Activated T-helper 1 cell treated with anti-CD3 and anti-CD28 coated beads, Interleukin-12 subunit alpha, Interleukin-12 subunit beta, Interleukin-2, Interleukin-4 antibody, amounts not matched to agents 30 ng/mL and 10 ng/mL and 1 ng/mL, durations not matched to agents 14 hours and 24 hours and 36 hours (primary cell): ENCODE measurements at regions not wholly inside any gene's neighbourhood (a gene's known extent, or its start where the extent isn't known, plus 50 kb on each side); places are given as distances from the start of the nearest gene placed in this dataset.
"Not testable (repeated sequence)": the region's sequence is repeated elsewhere in the genome, so short reads cannot be mapped to it uniquely, and the experiment has no call there.

Experiments used
- DNase-seq: peaks from one replicate; pipeline ENCODE4 v3.0.0; 2021; ENCODE audit warnings: low spot score
- H3K27ac Mint-ChIP-seq: one replicate; pipeline ENCODE4 v1.8.0; 2021; ENCODE audit warnings: mild to moderate bottlenecking, mixed read lengths
- H3K27me3 Mint-ChIP-seq: one replicate; pipeline ENCODE4 v1.8.0; 2022; ENCODE audit warnings: mild to moderate bottlenecking, moderate library complexity, mixed read lengths; ENCODE audit not compliant: insufficient read depth
- H3K36me3 Mint-ChIP-seq: one replicate; pipeline ENCODE4 v1.8.0; 2021; ENCODE audit warnings: low read depth, mixed read lengths
- H3K4me1 Mint-ChIP-seq: one replicate; pipeline ENCODE4 v1.8.0; 2021; ENCODE audit warnings: low read depth, mixed read lengths
- H3K4me3 Mint-ChIP-seq: one replicate; pipeline ENCODE4 v1.8.0; 2021; ENCODE audit warnings: mild to moderate bottlenecking, moderate library complexity, mixed read lengths
- H3K9me3 Mint-ChIP-seq: one replicate; pipeline ENCODE4 v1.8.0; 2021; ENCODE audit warnings: mixed read lengths
- intact Hi-C: fragments of 100-400 bp; cut with micrococcal nuclease; formaldehyde crosslinking; loops from one replicate; pipeline ENCODE4 v1.15.1; 2024

- H3K36me3 Mint-ChIP-seq = no peaks in the 10 kb centered on the region
- intact Hi-C loops = no loop called here
- H3K27me3 Mint-ChIP-seq = no peaks in the 10 kb centered on the region
- DNase-seq = no peak
- H3K9me3 Mint-ChIP-seq = peaks cover 10% of the 10 kb centered on the region
- H3K4me3 Mint-ChIP-seq = no peak overlapping the region
- H3K4me1 Mint-ChIP-seq = no peaks in the 10 kb centered on the region
- H3K27ac Mint-ChIP-seq = no peak overlapping the region
These were observed 2210.5 kb downstream of the PCDH7 start for GRCh38 chr4:32930700-32931099.

GRCh38 chr4:32931475-32931874 lies 2211.3 kb downstream of the PCDH7 start:
- no peaks in the 10 kb centered on the region for H3K36me3 Mint-ChIP-seq
- peaks cover 10% of the 10 kb centered on the region for H3K9me3 Mint-ChIP-seq
- no peaks in the 10 kb centered on the region for H3K4me1 Mint-ChIP-seq
- DNase-seq = no peak
- intact Hi-C loops = no loop called here
- H3K4me3 Mint-ChIP-seq = no peak overlapping the region
- H3K27ac Mint-ChIP-seq = no peak overlapping the region
- no peaks in the 10 kb centered on the region for H3K27me3 Mint-ChIP-seq

- peaks cover 10% of the 10 kb centered on the region for H3K9me3 Mint-ChIP-seq
- no peaks in the 10 kb centered on the region for H3K4me1 Mint-ChIP-seq
- intact Hi-C loops = no loop called here
- no peak overlapping the region for H3K4me3 Mint-ChIP-seq
- no peak overlapping the region for H3K27ac Mint-ChIP-seq
- no peaks in the 10 kb centered on the region for H3K36me3 Mint-ChIP-seq
- no peaks in the 10 kb centered on the region for H3K27me3 Mint-ChIP-seq
- no peak for DNase-seq
These were observed 2212.0 kb downstream of the PCDH7 start for GRCh38 chr4:32932156-32932555.

- peaks cover 12% of the 10 kb centered on the region for H3K9me3 Mint-ChIP-seq
- H3K4me3 Mint-ChIP-seq, DNase-seq, H3K27me3 Mint-ChIP-seq, H3K4me1 Mint-ChIP-seq, H3K27ac Mint-ChIP-seq, H3K36me3 Mint-ChIP-seq, intact Hi-C loops: not testable (repeated sequence)
These were observed 2219.1 kb downstream of the PCDH7 start for GRCh38 chr4:32939222-32939621.

GRCh38 chr4:32950866-32951265 lies 2230.7 kb downstream of the PCDH7 start:
- peaks cover 27% of the 10 kb centered on the region for H3K9me3 Mint-ChIP-seq
- intact Hi-C loops = no loop called here
- no peak for DNase-seq
- H3K27ac Mint-ChIP-seq = no peak overlapping the region
- H3K4me1 Mint-ChIP-seq = no peaks in the 10 kb centered on the region
- H3K27me3 Mint-ChIP-seq = no peaks in the 10 kb centered on the region
- H3K4me3 Mint-ChIP-seq = no peak overlapping the region
- no peaks in the 10 kb centered on the region for H3K36me3 Mint-ChIP-seq

- Mint-ChIP-seq H3K9me3 (no peaks in the 10 kb centered on the region), H3K4me3 (no peak overlapping the region), H3K27ac (no peak overlapping the region), H3K4me1 (no peaks in the 10 kb centered on the region), H3K27me3 (no peaks in the 10 kb centered on the region), H3K36me3 (no peaks in the 10 kb centered on the region)
- intact Hi-C loops = no loop called here
- no peak for DNase-seq
These were observed 2238.4 kb downstream of the PCDH7 start for GRCh38 chr4:32958586-32958985.

- Mint-ChIP-seq H3K27ac (no peak overlapping the region), H3K36me3 (no peaks in the 10 kb centered on the region), H3K4me3 (no peak overlapping the region), H3K27me3 (no peaks in the 10 kb centered on the region), H3K4me1 (no peaks in the 10 kb centered on the region), H3K9me3 (peaks cover under 1% of the 10 kb centered on the region)
- intact Hi-C loops = no loop called here
- no peak for DNase-seq
These were observed 2241.9 kb downstream of the PCDH7 start for GRCh38 chr4:32962100-32962499.

GRCh38 chr4:32985256-32985655 lies 2265.1 kb downstream of the PCDH7 start:
- intact Hi-C loops = no loop called here
- Mint-ChIP-seq H3K36me3 (no peaks in the 10 kb centered on the region), H3K9me3 (peaks cover 20% of the 10 kb centered on the region), H3K27me3 (no peaks in the 10 kb centered on the region), H3K4me3 (no peak overlapping the region), H3K4me1 (no peaks in the 10 kb centered on the region), H3K27ac (no peak overlapping the region)
- DNase-seq = no peak

- DNase-seq = no peak
- Mint-ChIP-seq H3K4me3 (no peak overlapping the region), H3K9me3 (peaks cover 14% of the 10 kb centered on the region), H3K4me1 (no peaks in the 10 kb centered on the region), H3K27me3 (no peaks in the 10 kb centered on the region), H3K36me3 (no peaks in the 10 kb centered on the region), H3K27ac (no peak overlapping the region)
- intact Hi-C loops = no loop called here
These were observed 2266.1 kb downstream of the PCDH7 start for GRCh38 chr4:32986236-32986635.

- no peak for DNase-seq
- no peaks in the 10 kb centered on the region for H3K4me1 Mint-ChIP-seq
- H3K27ac Mint-ChIP-seq = no peak overlapping the region
- no peaks in the 10 kb centered on the region for H3K27me3 Mint-ChIP-seq
- no peaks in the 10 kb centered on the region for H3K36me3 Mint-ChIP-seq
- intact Hi-C loops = no loop called here
- H3K4me3 Mint-ChIP-seq = no peak overlapping the region
- peaks cover 8% of the 10 kb centered on the region for H3K9me3 Mint-ChIP-seq
These were observed 2266.9 kb downstream of the PCDH7 start for GRCh38 chr4:32987111-32987510.

- Mint-ChIP-seq H3K4me1 (no peaks in the 10 kb centered on the region), H3K36me3 (no peaks in the 10 kb centered on the region)
These were observed 2268.1 kb downstream of the PCDH7 start for GRCh38 chr4:32988165-32988811.

GRCh38 chr4:32991663-32992062 lies 2271.5 kb downstream of the PCDH7 start:
- intact Hi-C loops = no loop called here
- H3K4me1 Mint-ChIP-seq = no peaks in the 10 kb centered on the region
- H3K9me3 Mint-ChIP-seq = peaks cover 2% of the 10 kb centered on the region
- DNase-seq = no peak
- H3K4me3 Mint-ChIP-seq = no peak overlapping the region
- no peaks in the 10 kb centered on the region for H3K36me3 Mint-ChIP-seq
- H3K27ac Mint-ChIP-seq = no peak overlapping the region
- no peaks in the 10 kb centered on the region for H3K27me3 Mint-ChIP-seq

More at GRCh38 chr4:32988165-32988811, 2268.1 kb downstream of the PCDH7 start:
- Mint-ChIP-seq H3K4me3 (no peak overlapping the region), H3K9me3 (peaks cover under 1% of the 10 kb centered on the region), H3K27me3 (no peaks in the 10 kb centered on the region), H3K27ac (no peak overlapping the region)
- no peak for DNase-seq
- intact Hi-C loops = no loop called here

- Mint-ChIP-seq H3K9me3 (peaks cover 10% of the 10 kb centered on the region), H3K36me3 (no peaks in the 10 kb centered on the region), H3K4me1 (no peaks in the 10 kb centered on the region), H3K27ac (no peak overlapping the region), H3K27me3 (no peaks in the 10 kb centered on the region), H3K4me3 (no peak overlapping the region)
- no peak for DNase-seq
- intact Hi-C loops = no loop called here
These were observed 2275.1 kb downstream of the PCDH7 start for GRCh38 chr4:32994981-32995881.
